Osteocyte (in vitro differentiated cells): ENCODE measurements at regions not wholly inside any gene's neighbourhood (a gene's known extent, or its start where the extent isn't known, plus 50 kb on each side); places are given as distances from the start of the nearest gene placed in this dataset.

Experiments used
- DNase-seq: peaks from one replicate; pipeline ENCODE4 v3.0.0; 2021; ENCODE audit warnings: mixed read lengths; ENCODE audit not compliant: unreplicated experiment; ENCODE audit errors: extremely low spot score
- H3K27ac Mint-ChIP-seq: one replicate; pipeline ENCODE4 v1.8.0; 2021; ENCODE audit warnings: mild to moderate bottlenecking, mixed read lengths; ENCODE audit not compliant: unreplicated experiment
- H3K27me3 Mint-ChIP-seq: one replicate; pipeline ENCODE4 v1.8.0; 2021; ENCODE audit warnings: mixed read lengths; ENCODE audit not compliant: unreplicated experiment
- H3K36me3 Mint-ChIP-seq: one replicate; pipeline ENCODE4 v1.8.0; 2021; ENCODE audit warnings: mixed read lengths; ENCODE audit not compliant: unreplicated experiment
- H3K4me1 Mint-ChIP-seq: one replicate; pipeline ENCODE4 v1.8.0; 2021; ENCODE audit warnings: mixed read lengths; ENCODE audit not compliant: unreplicated experiment
- H3K4me3 Mint-ChIP-seq: one replicate; pipeline ENCODE4 v1.8.0; 2021; ENCODE audit warnings: mild to moderate bottlenecking, moderate library complexity, mixed read lengths; ENCODE audit not compliant: unreplicated experiment
- H3K9me3 Mint-ChIP-seq: one replicate; pipeline ENCODE4 v1.8.0; 2021; ENCODE audit warnings: mixed read lengths; ENCODE audit not compliant: unreplicated experiment
- CTCF ChIP-seq: fragments of 200-600 bp; sonication (generic); IDR thresholded peaks from 2 replicates; pipeline ENCODE4 v1.5.0; 2021; ENCODE audit warnings: antibody characterized with exemption, mild to moderate bottlenecking, moderate library complexity

GRCh38 chr1:219666242-219666641 is 53.3 kb upstream of the ZC3H11B start:
- no peak overlapping the region for H3K27ac Mint-ChIP-seq
- H3K9me3 Mint-ChIP-seq, result no peaks in the 10 kb centered on the region
- H3K4me3 Mint-ChIP-seq, result no peak overlapping the region
- peaks cover 6% of the 10 kb centered on the region for H3K27me3 Mint-ChIP-seq
- H3K36me3 Mint-ChIP-seq, result no peaks in the 10 kb centered on the region
- TF ChIP-seq CTCF, result no peak
- H3K4me1 Mint-ChIP-seq, result peaks cover 5% of the 10 kb centered on the region
- DNase-seq, result no peak

GRCh38 chr1:219665089-219665488 is 52.2 kb upstream of the ZC3H11B start:
- H3K36me3 Mint-ChIP-seq, result no peaks in the 10 kb centered on the region
- no peak for TF ChIP-seq CTCF
- H3K27me3 Mint-ChIP-seq, result peaks cover 6% of the 10 kb centered on the region
- peaks cover 17% of the 10 kb centered on the region for H3K4me1 Mint-ChIP-seq
- no peaks in the 10 kb centered on the region for H3K9me3 Mint-ChIP-seq
- H3K27ac Mint-ChIP-seq, result no peak overlapping the region
- no peak for DNase-seq
- H3K4me3 Mint-ChIP-seq, result no peak overlapping the region

GRCh38 chr1:219664310-219665029 is 51.6 kb upstream of the ZC3H11B start:
- Mint-ChIP-seq H3K27me3 (peaks cover 6% of the 10 kb centered on the region), H3K36me3 (no peaks in the 10 kb centered on the region), H3K4me3 (no peak overlapping the region), H3K9me3 (no peaks in the 10 kb centered on the region), H3K4me1 (peaks cover 23% of the 10 kb centered on the region), H3K27ac (no peak overlapping the region)
- TF ChIP-seq CTCF, result no peak
- DNase-seq, result no peak
